ENCODE measurements at regions not wholly inside any gene's neighbourhood (a gene's known extent, or its start where the extent isn't known, plus 50 kb on each side); places are given as distances from the start of the nearest gene placed in this dataset.

GRCh38 chr6:150658421-150658820 is 58.7 kb downstream of the PLEKHG1 start:
- H3K27me3 ChIP-seq = no peaks in the 10 kb centered on the region
- H3K36me3 ChIP-seq (ENCODE audit: low read depth, missing control alignments) = no peaks in the 10 kb centered on the region
- H3K27ac ChIP-seq = no peak overlapping the region
- intact Hi-C loops (cut with DNase I; ENCODE audit: low total_unique reads) = no loop called here
- no peak for DNase-seq
- peaks cover 7% of the 10 kb centered on the region for H3K4me1 ChIP-seq
- no peak overlapping the region for H3K4me3 ChIP-seq
- 72 to 79% methylated on average over 1 of the region's 1 CpG for WGBS, 2 donors
- no peaks in the 10 kb centered on the region for H3K9me3 ChIP-seq
- no peak for TF ChIP-seq CTCF (IDR thresholded peaks at IDR 0.05)
- TF ChIP-seq POLR2A (IDR thresholded peaks at IDR 0.05) = no peak

GRCh38 chr6:150659046-150659763 is 59.5 kb downstream of the PLEKHG1 start:
- Histone ChIP-seq H3K27me3 (no peaks in the 10 kb centered on the region), H3K4me1 (peaks cover 7% of the 10 kb centered on the region), H3K27ac (no peak overlapping the region), H3K4me3 (no peak overlapping the region), H3K36me3 (ENCODE audit: low read depth, missing control alignments) (no peaks in the 10 kb centered on the region), H3K9me3 (no peaks in the 10 kb centered on the region)
- TF ChIP-seq POLR2A (IDR thresholded peaks at IDR 0.05) (no peak), CTCF (IDR thresholded peaks at IDR 0.05) (no peak)
- intact Hi-C loops (cut with DNase I; ENCODE audit: low total_unique reads) = no loop called here
- DNase-seq = no peak
- 47 to 65% methylated on average over 5 to 6 of the region's 6 CpGs for WGBS, 2 donors

GRCh38 chr6:150661216-150662007 is 61.7 kb downstream of the PLEKHG1 start:
- Histone ChIP-seq H3K4me3 (no peak overlapping the region), H3K4me1 (peaks cover 7% of the 10 kb centered on the region), H3K9me3 (no peaks in the 10 kb centered on the region), H3K27me3 (no peaks in the 10 kb centered on the region), H3K27ac (no peak overlapping the region), H3K36me3 (ENCODE audit: low read depth, missing control alignments) (no peaks in the 10 kb centered on the region)
- intact Hi-C loops (cut with DNase I; ENCODE audit: low total_unique reads) = no loop called here
- no peak for DNase-seq
- 94 to 95% methylated on average over 4 of the region's 4 CpGs for WGBS, 2 donors
- no peak for TF ChIP-seq CTCF (IDR thresholded peaks at IDR 0.05)
- TF ChIP-seq POLR2A (IDR thresholded peaks at IDR 0.05) = no peak

GRCh38 chr6:150662814-150663213 is 63.1 kb downstream of the PLEKHG1 start:
- intact Hi-C loops (cut with DNase I; ENCODE audit: low total_unique reads) = no loop called here
- WGBS, 2 donors = 52 to 60% methylated on average over 5 of the region's 5 CpGs

More at GRCh38 chr6:150662814-150663213, 63.1 kb downstream of the PLEKHG1 start:
- Histone ChIP-seq H3K27me3 (no peaks in the 10 kb centered on the region), H3K9me3 (no peaks in the 10 kb centered on the region), H3K4me3 (no peak overlapping the region), H3K36me3 (ENCODE audit: low read depth, missing control alignments) (no peaks in the 10 kb centered on the region), H3K27ac (no peak overlapping the region), H3K4me1 (peaks cover 13% of the 10 kb centered on the region)
- no peak for DNase-seq
- TF ChIP-seq CTCF (IDR thresholded peaks at IDR 0.05) (no peak), POLR2A (IDR thresholded peaks at IDR 0.05) (no peak)

Measured in testis (tissue), 2 donors.